ENCODE measurements at regions not wholly inside any gene's neighbourhood (a gene's known extent, or its start where the extent isn't known, plus 50 kb on each side); places are given as distances from the start of the nearest gene placed in this dataset.

DNA sequence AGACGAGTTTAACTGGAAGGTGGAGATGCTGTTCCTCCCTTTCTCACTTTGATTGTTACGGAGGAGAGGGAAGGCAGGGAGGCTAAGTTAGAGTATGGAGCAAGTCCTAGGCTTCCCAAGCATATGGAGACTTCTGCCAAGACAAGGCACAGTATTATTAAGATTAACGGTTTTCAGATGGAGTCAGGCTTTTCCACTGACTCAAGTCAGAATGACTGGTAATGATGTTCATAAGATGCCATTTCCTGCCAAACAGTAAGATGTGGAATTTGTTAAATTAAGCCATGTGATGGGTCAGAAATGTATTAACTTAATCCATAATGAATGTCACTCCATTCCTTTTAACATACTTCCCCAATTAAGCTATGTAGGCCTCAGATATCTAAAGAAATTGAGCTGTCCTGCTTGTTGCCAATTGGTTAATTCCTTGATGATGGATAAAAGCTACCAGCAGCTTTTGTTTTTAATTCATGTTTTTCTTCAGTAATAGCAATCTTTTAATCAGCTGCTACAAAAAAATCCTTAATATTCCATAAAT lies 383.7 kb downstream of the ZNF521 start:
- TF ChIP-seq, protein P1, sequence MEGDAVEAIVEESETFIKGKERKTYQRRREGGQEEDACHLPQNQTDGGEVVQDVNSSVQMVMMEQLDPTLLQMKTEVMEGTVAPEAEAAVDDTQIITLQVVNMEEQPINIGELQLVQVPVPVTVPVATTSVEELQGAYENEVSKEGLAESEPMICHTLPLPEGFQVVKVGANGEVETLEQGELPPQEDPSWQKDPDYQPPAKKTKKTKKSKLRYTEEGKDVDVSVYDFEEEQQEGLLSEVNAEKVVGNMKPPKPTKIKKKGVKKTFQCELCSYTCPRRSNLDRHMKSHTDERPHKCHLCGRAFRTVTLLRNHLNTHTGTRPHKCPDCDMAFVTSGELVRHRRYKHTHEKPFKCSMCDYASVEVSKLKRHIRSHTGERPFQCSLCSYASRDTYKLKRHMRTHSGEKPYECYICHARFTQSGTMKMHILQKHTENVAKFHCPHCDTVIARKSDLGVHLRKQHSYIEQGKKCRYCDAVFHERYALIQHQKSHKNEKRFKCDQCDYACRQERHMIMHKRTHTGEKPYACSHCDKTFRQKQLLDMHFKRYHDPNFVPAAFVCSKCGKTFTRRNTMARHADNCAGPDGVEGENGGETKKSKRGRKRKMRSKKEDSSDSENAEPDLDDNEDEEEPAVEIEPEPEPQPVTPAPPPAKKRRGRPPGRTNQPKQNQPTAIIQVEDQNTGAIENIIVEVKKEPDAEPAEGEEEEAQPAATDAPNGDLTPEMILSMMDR (IDR thresholded peaks at IDR 0.05): no peak
- TF ChIP-seq NR3C1 (CRISPR knock-in tag; conservative IDR thresholded peaks at IDR 0.05; ENCODE audit: low read depth) (no peak), ZNF263 (CRISPR knock-in tag; IDR thresholded peaks at IDR 0.05; ENCODE audit: low read depth) (no peak), OVOL2 (CRISPR knock-in tag; IDR thresholded peaks at IDR 0.05; ENCODE audit: borderline replicate concordance) (no peak), JUN (CRISPR knock-in tag; IDR thresholded peaks at IDR 0.05) (no peak)
- TF ChIP-seq, protein P2, sequence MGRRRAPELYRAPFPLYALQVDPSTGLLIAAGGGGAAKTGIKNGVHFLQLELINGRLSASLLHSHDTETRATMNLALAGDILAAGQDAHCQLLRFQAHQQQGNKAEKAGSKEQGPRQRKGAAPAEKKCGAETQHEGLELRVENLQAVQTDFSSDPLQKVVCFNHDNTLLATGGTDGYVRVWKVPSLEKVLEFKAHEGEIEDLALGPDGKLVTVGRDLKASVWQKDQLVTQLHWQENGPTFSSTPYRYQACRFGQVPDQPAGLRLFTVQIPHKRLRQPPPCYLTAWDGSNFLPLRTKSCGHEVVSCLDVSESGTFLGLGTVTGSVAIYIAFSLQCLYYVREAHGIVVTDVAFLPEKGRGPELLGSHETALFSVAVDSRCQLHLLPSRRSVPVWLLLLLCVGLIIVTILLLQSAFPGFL (CRISPR knock-in tag; IDR thresholded peaks at IDR 0.05; ENCODE audit: borderline replicate concordance): no peak
- TF ChIP-seq, protein P3, sequence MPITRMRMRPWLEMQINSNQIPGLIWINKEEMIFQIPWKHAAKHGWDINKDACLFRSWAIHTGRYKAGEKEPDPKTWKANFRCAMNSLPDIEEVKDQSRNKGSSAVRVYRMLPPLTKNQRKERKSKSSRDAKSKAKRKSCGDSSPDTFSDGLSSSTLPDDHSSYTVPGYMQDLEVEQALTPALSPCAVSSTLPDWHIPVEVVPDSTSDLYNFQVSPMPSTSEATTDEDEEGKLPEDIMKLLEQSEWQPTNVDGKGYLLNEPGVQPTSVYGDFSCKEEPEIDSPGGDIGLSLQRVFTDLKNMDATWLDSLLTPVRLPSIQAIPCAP (CRISPR knock-in tag; IDR thresholded peaks at IDR 0.05): no peak
- TF ChIP-seq, protein P4, sequence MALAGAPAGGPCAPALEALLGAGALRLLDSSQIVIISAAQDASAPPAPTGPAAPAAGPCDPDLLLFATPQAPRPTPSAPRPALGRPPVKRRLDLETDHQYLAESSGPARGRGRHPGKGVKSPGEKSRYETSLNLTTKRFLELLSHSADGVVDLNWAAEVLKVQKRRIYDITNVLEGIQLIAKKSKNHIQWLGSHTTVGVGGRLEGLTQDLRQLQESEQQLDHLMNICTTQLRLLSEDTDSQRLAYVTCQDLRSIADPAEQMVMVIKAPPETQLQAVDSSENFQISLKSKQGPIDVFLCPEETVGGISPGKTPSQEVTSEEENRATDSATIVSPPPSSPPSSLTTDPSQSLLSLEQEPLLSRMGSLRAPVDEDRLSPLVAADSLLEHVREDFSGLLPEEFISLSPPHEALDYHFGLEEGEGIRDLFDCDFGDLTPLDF (CRISPR knock-in tag; IDR thresholded peaks at IDR 0.05): no peak
- TF ChIP-seq, protein P5, sequence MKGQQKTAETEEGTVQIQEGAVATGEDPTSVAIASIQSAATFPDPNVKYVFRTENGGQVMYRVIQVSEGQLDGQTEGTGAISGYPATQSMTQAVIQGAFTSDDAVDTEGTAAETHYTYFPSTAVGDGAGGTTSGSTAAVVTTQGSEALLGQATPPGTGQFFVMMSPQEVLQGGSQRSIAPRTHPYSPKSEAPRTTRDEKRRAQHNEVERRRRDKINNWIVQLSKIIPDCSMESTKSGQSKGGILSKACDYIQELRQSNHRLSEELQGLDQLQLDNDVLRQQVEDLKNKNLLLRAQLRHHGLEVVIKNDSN (CRISPR knock-in tag; IDR thresholded peaks at IDR 0.05): no peak
- TF ChIP-seq, protein P6, sequence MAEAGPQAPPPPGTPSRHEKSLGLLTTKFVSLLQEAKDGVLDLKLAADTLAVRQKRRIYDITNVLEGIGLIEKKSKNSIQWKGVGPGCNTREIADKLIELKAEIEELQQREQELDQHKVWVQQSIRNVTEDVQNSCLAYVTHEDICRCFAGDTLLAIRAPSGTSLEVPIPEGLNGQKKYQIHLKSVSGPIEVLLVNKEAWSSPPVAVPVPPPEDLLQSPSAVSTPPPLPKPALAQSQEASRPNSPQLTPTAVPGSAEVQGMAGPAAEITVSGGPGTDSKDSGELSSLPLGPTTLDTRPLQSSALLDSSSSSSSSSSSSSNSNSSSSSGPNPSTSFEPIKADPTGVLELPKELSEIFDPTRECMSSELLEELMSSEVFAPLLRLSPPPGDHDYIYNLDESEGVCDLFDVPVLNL (CRISPR knock-in tag; IDR thresholded peaks at IDR 0.05; ENCODE audit: borderline replicate concordance, low read depth): no peak

Measured in WTC11 (cell line).